ENCODE measurements at regions not wholly inside any gene's neighbourhood (a gene's known extent, or its start where the extent isn't known, plus 50 kb on each side); places are given as distances from the start of the nearest gene placed in this dataset.

GRCh38 chr14:84554136-84554535 is 975.8 kb upstream of the FLRT2 start:
- TF ChIP-seq CTCF (conservative IDR thresholded peaks at IDR 0.05; ENCODE audit: low read depth in 2 of 2) (no peak), POLR2AphosphoS5 (IDR thresholded peaks at IDR 0.05; ENCODE audit: low read depth) (no peak), EZH2 (IDR thresholded peaks at IDR 0.05; ENCODE audit: low read depth, unreplicated experiment) (no peak), EZH2phosphoT487 (IDR thresholded peaks at IDR 0.05; ENCODE audit: unreplicated experiment) (no peak), REST (IDR thresholded peaks at IDR 0.05; ENCODE audit: unreplicated experiment) (no peak), NANOG (IDR thresholded peaks at IDR 0.05; ENCODE audit: borderline replicate concordance) (no peak), ZNF114 (CRISPR knock-in tag; IDR thresholded peaks at IDR 0.05) (no peak), JUNB (IDR thresholded peaks at IDR 0.05; ENCODE audit: unreplicated experiment) (no peak), ETS1 (IDR thresholded peaks at IDR 0.05) (no peak), CREB1 (CRISPR knock-in tag; IDR thresholded peaks at IDR 0.05; ENCODE audit: low read depth) (no peak)

Measured in GM23338 (cell line).